T1000 (cell line): ENCODE measurements at regions not wholly inside any gene's neighbourhood (a gene's known extent, or its start where the extent isn't known, plus 50 kb on each side); places are given as distances from the start of the nearest gene placed in this dataset.
"Not testable (repeated sequence)": the region's sequence is repeated elsewhere in the genome, so short reads cannot be mapped to it uniquely, and the experiment has no call there.

Experiments used
- DNase-seq: peaks from one replicate; lab custom pipeline; 2025; ENCODE audit warnings: mixed read lengths; lab: John Stamatoyannopoulos, UW

- no peak for DNase-seq
Measured at GRCh38 chr1:118564961-118565703, 380.1 kb upstream of the SPAG17 start.

DNA sequence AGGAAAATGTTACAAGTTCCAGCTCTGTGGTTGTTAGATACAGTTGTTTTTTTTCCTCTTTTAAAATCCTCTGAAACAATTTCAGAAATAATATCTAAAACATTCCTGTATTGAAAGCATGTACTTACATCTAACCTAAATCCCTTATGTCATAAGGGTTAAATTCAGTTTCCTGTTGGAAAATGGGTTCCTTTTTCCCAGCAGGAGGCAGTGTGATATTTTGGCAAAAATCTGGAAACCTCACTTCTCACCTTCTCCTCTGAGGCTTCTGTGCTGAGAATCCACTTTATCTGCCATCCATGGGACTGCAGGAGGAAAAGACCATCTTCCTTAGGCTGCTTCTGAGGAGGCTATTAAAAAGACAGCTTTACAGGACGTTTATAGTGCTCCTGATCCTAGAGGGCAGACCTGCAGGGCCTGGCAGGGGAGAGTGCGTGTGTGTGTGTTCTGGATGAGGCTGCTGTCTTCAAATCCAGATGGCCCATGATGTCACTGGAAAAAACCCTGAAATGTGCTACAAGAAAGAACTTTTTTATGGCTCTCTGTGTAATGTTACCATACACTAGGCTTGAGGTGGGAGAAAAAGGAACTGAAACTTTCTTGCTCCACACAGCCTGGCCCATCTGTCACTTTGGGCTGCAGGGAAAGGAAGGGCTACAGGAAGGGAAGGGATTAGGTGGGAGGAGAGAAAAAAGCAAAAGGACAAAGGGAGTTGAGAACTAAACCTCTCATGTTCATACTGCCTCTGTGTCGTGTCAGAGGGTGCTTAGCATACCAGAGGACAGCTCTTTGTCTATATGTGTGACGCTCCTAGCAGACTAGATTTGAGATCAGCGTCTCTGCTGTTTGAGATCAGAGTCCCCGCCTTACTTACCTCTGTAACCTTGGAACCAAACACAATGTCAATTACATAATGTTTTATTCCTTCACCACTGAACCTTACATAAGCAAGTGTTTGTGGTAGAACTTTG is 379.2 kb upstream of the SPAG17 start:
- DNase-seq = no peak

GRCh38 chr1:118558933-118559332 is 373.9 kb upstream of the SPAG17 start:
- DNase-seq = no peak

DNA sequence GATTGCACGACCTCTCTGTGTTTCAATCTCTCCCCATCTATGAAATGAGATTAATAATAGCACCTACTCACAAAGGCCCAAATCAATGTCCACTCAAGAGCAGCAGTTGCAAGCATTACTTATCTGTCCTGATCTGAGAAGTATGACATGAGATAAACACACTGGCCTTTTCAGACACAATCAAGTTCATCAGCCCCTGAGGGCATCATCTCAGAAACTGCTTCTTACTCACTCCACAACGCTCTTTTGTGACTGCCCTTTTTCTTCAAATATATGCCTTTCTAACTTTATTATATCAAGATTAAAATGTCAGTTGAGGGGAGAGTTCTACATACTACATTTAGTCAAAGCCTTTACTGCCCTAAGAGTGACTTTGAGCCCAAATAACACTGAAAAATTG is 371.9 kb upstream of the SPAG17 start:
- no peak for DNase-seq

DNA sequence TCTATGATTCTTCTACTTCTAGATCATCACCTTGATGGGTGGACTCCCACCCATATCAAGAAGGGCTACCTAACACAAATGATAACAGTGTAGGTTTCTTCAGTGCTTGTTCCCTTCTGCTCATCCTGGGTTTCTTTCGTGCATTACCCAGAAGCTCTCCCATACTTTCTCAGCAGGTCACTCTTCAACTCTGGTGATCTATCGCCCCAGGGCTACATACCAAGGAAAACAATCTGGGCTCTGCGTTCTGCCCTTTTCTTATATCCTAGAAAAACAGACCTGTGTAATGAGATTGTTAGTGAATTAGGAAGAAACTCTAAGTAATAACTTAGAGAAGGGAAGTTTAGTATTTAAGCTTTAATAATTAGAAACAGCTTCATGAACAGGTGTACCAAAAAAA is 370.6 kb upstream of the SPAG17 start:
- no peak for DNase-seq

- no peak for DNase-seq
Measured at GRCh38 chr1:118535901-118536300, 350.9 kb upstream of the SPAG17 start.

GRCh38 chr1:118511922-118512321 is 326.9 kb upstream of the SPAG17 start:
- not testable (repeated sequence) for DNase-seq

DNA sequence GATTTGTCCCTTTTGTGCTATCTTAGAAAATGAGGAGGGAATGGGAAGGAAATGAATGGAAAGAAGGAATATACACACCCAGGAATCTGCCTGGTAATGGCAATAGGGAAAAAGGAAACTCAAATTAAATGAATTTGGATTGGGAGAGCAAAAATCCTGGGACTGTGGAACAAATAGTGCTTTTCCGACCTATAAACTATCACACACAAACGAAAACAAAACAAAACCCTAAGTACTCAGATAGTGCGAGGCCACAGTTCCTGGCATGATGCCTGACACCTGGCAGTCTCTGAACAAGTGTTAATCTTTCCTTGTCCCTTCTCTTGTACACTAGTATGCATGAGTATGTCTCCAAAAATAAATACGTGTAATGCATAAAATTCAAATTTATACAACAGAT is 319.8 kb upstream of the SPAG17 start:
- DNase-seq = no peak

- DNase-seq = no peak
Measured at GRCh38 chr1:118504221-118504644, 319.2 kb upstream of the SPAG17 start.

- DNase-seq = no peak
Measured at GRCh38 chr1:118503752-118504151, 318.7 kb upstream of the SPAG17 start.

- no peak for DNase-seq
Measured at GRCh38 chr1:118494998-118495397, 310.0 kb upstream of the SPAG17 start.

GRCh38 chr1:118488787-118489186 is 303.8 kb upstream of the SPAG17 start:
- DNase-seq = no peak

- no peak for DNase-seq
Measured at GRCh38 chr1:118487932-118488331, 302.9 kb upstream of the SPAG17 start.

DNA sequence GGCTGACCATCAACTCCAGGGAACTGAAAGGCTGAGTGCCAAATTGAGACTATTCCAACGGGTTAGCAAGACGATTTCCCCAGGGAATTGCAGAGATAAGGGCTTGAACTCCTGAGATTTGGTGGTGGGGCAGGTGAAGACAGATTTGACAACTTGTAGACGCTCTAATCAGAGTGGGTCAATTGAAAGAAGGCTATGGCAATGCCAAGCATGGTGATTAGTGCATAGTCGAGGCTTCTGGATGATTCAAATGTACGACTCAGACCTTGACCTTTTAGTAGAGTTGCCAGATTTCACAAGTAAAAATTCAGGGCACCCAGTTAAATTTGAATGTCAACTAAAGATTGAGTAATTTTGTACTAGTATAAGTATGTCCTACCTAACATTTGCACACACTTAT is 302.1 kb upstream of the SPAG17 start:
- no peak for DNase-seq

DNA sequence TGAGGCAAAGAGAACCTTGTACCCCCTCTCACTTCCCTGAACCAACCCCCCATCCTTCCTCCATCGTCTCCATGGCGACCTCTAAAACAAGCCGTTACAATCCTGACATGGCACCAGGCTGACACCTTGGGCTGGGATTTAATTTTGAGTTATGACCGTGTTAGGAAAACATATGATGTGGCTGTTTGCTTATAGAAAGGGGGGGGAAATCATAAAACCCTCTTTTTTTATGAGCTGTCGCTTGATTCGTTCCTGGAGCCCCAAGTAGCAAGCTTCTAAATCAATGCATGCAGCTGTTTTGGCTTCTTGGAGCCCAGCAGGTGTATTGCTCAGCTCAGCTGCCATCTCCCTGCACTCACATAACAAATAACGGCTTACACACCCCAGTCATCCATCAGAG is 301.2 kb upstream of the SPAG17 start:
- DNase-seq = no peak

GRCh38 chr1:118485757-118486156 is 300.7 kb upstream of the SPAG17 start:
- no peak for DNase-seq

GRCh38 chr1:118484893-118485292 is 299.9 kb upstream of the SPAG17 start:
- DNase-seq = no peak

DNA sequence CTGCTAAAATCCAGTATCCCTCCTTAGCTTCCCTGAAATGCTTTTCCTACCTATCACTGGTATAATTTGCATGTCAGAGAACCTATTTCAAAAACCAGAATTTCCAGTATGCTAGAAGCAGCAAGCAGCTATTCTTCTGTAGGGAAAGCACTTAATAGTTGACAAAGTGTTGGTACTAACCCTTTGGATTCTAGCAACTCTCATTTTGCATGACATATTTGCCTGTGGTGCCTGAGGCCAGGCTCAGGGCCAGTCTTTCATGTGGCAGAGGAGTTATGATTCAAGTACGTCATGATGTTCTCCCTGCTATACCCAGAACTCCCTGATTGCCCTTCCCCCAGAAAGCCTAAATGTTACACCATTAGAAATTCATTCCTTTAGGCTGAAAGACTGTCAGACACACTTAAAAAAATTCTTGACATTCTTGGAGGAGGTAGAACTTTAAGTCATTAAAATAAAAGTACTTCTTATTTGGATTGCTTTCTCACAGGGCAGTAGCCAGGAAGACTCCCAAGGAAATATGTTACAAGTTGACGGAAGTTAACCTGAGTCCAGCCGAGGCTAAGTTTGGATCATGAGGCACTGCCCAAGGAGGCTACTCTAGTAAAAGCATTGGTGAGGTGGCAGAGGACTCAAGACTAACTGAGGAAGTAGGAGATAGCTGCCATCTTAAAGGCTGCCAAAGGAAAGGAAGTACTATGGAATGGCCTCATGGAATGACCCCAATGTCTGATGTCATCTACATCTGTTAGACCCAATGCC is 298.4 kb upstream of the SPAG17 start:
- DNase-seq = no peak

GRCh38 chr1:118481126-118481525 is 296.1 kb upstream of the SPAG17 start:
- DNase-seq = no peak

DNA sequence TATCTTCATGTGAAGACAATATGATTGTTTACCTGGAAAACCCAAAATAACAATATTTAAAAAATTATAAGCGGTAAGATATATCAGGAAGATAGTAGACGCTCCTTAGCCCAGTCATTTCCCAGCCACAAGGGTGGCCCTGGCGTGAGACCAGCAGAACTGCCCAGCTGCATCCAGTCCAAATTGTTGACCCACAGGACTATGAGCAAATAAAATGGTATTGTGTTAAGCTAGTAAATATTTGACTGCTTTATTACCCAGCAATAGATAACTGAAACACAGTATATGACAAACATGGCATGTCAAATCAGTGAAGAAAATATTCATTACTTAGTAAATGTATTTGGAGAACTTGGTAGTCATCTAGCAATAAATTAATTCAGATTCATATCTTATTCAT is 294.3 kb upstream of the SPAG17 start:
- DNase-seq = no peak

DNA sequence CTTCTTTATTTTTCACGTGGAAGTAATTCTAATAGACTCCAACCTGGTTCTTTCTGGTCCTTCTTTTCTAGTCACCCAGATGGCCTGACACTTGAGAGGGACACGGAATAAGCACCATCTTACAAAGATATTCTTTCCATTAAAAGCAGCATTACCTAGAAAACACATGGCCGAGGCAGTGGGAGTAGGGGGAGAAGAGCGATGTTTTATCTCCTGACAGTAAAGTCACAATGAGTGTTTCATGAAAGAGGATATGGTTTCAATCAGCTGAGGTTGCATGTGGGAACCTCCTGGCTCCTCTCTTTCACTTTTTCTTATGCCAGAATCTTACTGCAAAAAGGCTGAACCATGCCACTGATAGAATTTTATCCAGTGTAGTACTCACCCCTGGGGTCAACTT is 288.8 kb upstream of the SPAG17 start:
- no peak for DNase-seq

GRCh38 chr1:118464460-118464859 is 279.4 kb upstream of the SPAG17 start:
- DNase-seq = not testable (repeated sequence)
